ENCODE measurements at regions not wholly inside any gene's neighbourhood (a gene's known extent, or its start where the extent isn't known, plus 50 kb on each side); places are given as distances from the start of the nearest gene placed in this dataset.

GRCh38 chr1:2936559-2937515 is 84.4 kb upstream of the ACTRT2 start:
- no peak for DNase-seq

- no peak for DNase-seq
These were observed 83.5 kb upstream of the ACTRT2 start for GRCh38 chr1:2937805-2938204.

DNA sequence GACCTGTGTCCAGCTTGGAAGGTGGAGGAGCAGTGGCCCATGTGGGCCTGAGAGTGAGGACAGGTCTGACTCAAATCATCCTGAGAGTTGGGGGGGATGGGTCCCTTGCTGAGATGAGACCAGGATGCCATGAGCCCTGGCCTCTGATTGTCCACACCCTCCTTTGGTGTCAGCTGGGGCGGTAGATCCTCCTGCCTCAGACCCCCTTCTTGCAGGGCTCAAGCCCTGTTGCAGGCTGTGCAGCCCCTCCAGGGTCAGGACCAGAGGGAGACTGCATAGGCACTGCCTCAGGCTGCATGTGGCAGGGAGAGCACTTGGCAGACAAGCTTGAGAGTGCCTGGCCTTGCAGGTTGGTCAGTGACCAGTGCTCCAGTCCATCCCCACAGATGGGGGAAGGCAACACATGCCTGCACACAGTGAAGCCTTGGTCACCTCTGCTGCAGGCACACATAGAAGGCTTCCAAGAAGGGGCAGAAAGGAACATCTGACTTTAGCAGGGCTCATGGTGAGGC is 82.2 kb upstream of the ACTRT2 start:
- DNase-seq = no peak

DNA sequence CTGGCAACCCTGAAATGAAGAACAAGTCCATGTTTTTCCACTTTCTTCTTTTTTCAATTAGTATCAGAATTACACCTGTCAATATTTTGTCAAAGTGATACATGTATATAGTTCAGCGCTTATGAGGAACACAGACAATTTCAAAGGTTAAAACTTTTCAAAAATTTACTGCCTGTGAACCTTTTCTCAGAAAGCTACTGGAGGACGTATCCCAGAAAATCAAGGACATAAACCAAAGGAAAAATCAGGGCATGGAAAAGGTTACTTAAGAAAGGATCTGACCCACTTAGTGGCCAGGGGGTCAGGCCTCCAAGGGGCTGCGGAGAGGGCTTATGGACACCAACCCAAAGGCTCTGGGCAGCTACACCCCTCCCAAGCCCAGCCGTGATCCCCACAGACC is 81.1 kb upstream of the ACTRT2 start:
- DNase-seq = no peak

GRCh38 chr1:2941040-2941439 is 80.2 kb upstream of the ACTRT2 start:
- no peak for DNase-seq

DNA sequence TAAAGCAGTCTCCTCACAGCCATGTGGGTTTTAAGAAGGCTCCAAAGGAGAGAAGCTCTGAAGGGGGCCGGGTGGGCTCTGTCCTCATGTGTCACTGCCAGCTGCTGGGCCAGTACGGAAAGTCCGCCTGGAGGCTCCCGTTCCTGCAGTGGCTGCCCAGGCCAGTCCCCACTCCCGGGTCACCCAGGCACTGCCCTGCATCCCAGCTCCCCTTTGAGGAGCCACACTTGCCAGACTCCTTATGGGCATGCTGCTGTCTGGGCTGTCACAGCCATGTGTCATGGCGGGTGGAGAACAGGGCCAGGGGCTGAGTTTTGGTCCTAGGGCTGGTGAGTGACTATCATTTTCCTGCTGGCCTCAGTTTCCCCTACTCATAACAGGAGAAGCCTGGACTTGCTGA is 79.4 kb upstream of the ACTRT2 start:
- DNase-seq = no peak

- DNase-seq = no peak
These were observed 78.9 kb upstream of the ACTRT2 start for GRCh38 chr1:2942410-2942809.

- no peak for DNase-seq
These were observed 77.5 kb upstream of the ACTRT2 start for GRCh38 chr1:2943686-2944260.

- no peak for DNase-seq
These were observed 76.6 kb upstream of the ACTRT2 start for GRCh38 chr1:2944705-2945104.

GRCh38 chr1:2945821-2946231 is 75.4 kb upstream of the ACTRT2 start:
- no peak for DNase-seq

DNA sequence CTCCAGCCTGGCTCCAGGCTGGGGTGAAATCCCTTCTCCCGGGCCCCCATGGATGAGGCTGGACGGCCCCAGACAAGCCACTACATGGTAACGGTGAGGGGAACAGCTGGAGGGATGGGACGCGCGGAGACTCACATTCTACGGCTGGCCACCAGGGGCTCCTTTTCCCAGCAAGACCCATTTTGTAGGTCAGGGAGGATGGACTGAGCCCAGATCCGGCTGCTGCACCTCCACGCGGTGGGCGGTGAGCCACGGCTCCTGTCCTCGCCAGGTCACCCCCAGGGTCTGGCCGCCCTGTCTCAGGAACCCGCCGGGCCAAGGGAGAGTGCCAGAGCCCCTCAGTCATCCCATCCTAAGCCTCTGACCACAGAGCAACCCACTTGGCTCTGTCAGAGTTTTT is 75.0 kb upstream of the ACTRT2 start:
- DNase-seq = no peak

- DNase-seq = no peak
These were observed 74.1 kb upstream of the ACTRT2 start for GRCh38 chr1:2946999-2947690.

- no peak for DNase-seq
These were observed 73.1 kb upstream of the ACTRT2 start for GRCh38 chr1:2948001-2948750.

DNA sequence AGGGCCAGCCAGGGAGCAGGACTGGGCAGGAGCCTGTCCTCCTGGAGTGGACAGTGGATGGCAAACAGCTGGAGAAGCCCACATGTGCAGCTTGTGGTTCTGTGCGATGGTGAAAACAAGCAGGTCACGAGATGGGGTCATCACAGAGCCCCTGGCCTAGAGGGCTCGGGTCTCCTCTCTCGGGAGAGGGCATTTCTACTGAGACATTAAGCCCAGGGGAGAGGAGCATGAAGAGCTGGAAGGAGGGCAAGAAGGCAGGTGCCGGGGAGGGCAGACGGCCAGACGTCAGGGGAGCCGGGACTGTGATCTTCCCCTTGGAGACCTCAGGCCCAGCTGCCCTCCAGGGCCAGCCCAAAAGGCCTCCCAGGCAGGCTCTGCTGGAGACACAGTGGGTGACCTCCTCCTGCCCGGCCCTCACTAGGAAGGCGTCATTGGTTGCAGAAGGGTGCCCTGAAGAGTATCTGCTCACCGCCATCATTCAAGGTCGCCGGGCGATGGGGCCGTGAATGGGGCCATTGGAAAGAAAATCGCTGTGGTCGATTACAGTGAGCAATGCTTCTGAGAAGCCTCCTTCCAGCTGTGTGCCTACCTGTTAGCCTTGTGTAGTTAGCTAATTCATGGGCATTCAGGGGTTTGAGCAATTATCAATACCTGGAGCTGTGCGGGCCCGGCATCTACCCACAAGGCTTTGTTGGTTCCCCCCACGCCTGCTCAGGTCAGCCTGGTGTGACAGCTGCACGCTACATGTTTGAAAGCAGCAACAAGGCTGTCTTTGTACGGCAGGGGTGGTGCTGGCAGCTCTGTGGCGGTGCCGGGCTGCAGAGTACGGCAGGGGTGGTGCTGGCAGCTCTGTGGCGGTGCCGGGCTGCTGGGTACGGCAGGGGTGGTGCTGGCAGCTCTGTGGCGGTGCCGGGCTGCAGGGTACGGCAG is 72.3 kb upstream of the ACTRT2 start:
- no peak for DNase-seq

DNA sequence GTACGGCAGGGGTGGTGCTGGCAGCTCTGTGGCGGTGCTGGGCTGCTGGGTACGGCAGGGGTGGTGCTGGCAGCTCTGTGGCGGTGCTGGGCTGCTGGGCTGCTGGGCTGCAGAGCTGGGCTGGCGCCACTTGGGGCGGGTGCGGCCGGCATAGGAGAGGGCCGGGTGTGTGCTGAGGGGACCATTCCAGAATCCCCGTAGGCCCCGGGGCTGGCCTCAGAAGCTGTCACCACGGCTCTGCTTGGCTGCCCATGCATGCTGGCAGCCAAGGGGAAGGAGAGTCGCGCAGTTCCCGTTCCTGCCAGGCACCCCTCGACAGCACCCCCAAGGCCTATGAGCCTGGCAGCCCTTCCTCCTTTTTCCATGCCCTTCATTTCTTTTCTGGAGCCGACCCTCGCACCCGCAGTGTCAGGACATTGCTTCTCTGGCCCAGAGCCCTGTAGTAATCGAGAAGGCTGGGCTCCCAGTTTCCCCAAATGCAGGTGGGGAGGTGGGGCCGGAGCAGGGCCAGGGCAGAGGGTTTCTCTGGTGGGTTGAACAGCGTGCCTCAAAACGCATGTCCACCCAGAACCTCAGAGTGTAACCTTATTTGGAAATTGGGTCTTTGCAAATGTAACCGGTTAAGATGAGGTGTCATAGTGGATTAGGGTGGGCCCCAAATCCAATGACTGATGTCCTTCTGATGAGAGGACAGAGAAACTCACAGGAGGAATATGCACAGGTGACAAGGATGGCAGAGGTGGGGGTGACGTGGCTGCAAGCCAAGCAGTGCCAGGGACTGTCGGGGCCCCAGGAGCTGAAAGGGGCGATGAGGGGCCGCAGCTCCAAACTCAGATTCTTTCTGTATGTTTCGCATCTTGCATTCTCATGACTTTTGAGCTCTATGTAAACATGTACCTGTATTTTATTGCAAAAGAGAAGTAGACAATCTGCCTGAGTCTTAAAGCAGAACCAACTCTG is 71.0 kb upstream of the ACTRT2 start:
- DNase-seq = no peak

DNA sequence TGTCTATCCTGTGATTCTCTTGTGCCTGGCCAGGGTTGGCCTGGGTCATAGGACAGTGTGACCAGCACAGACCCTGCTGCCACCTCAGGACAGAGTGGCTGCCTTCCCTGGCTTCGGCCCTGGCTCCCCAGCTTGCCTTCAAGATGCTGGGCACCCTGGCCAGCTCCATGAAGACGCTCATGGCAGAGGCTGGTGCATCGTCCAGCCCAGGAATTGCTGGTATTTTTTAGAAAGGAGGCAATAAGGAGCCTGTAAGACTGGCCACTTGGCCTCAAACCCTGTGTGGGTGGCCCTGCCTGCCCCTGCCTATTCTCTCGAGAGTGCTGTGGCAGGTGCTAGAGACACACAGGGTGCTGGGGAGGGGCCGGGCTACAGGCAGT is 70.4 kb upstream of the ACTRT2 start:
- no peak for DNase-seq

- no peak for DNase-seq
These were observed 69.4 kb upstream of the ACTRT2 start for GRCh38 chr1:2951856-2952255.

DNA sequence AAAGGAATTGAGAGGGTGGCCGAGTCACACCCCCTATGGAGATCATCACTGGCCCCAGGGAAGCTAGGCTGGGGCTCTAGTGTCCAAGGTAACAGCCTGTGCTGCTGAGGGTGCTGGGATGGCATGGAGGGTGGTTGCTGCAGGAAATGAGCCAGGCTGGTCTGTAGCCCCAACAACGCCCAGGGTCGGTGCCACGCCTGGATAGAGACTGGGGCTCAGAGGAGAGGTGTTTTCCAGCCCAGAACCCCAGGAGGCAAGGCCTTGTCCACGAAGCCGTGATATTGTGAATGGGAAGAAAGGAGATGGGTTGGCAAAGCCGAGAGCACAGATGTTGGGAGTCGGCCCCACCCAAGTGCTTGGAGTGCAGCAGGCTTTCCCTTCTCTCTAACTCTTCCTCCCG is 68.9 kb upstream of the ACTRT2 start:
- no peak for DNase-seq

- DNase-seq = no peak
These were observed 68.3 kb upstream of the ACTRT2 start for GRCh38 chr1:2952992-2953391.

GRCh38 chr1:2953688-2954285 is 67.5 kb upstream of the ACTRT2 start:
- DNase-seq = no peak
